SK-N-SH treated with all-trans-retinoic acid at 6 μM for 48 hours (cell line): ENCODE measurements at regions not wholly inside any gene's neighbourhood (a gene's known extent, or its start where the extent isn't known, plus 50 kb on each side); places are given as distances from the start of the nearest gene placed in this dataset.

Experiments
- ATAC-seq: fragments of 200-7000 bp; cut with Tn5 transposase; 3 replicates; pipeline ENCODE4 v1.9.1; 2020; ENCODE audit warnings: mild to moderate bottlenecking, moderate library complexity
- ESRRG ChIP-seq: fragments of 250-450 bp; sonication (Bioruptor Pico); IDR thresholded peaks from 2 replicates; pipeline ENCODE4 v1.6.1; 2021; ENCODE audit warnings: mild to moderate bottlenecking
- ISL1 ChIP-seq: fragments of 250-450 bp; sonication (Bioruptor Pico); IDR thresholded peaks from 2 replicates; pipeline ENCODE4 v2.1.2; 2022; ENCODE audit warnings: mild to moderate bottlenecking, moderate library complexity
- PPARA ChIP-seq: fragments of 250-450 bp; sonication (Bioruptor Pico); IDR thresholded peaks from 2 replicates; pipeline ENCODE4 v1.5.0; 2020; ENCODE audit warnings: mild to moderate bottlenecking, borderline replicate concordance
- SNAI2 ChIP-seq: fragments of 250-450 bp; sonication (Bioruptor Pico); IDR thresholded peaks from 2 replicates; pipeline ENCODE4 v1.5.0; 2020; ENCODE audit warnings: mild to moderate bottlenecking, moderate library complexity
- TCF4 ChIP-seq: fragments of 250-450 bp; sonication (Bioruptor Pico); IDR thresholded peaks from 2 replicates; pipeline ENCODE4 v1.8.0; 2021; ENCODE audit warnings: mild to moderate bottlenecking, moderate library complexity, borderline replicate concordance
- TOX ChIP-seq: fragments of 250-450 bp; sonication (Bioruptor Pico); IDR thresholded peaks from 2 replicates; pipeline ENCODE4 v1.8.0; 2021; ENCODE audit warnings: mild to moderate bottlenecking, moderate library complexity, borderline replicate concordance
- ZC3H10 ChIP-seq: fragments of 250-450 bp; sonication (Bioruptor Pico); IDR thresholded peaks from 2 replicates; pipeline ENCODE4 v1.5.1; 2021; ENCODE audit warnings: mild to moderate bottlenecking, moderate library complexity
- ZFP3 ChIP-seq: fragments of 250-450 bp; sonication (Bioruptor Pico); IDR thresholded peaks from 2 replicates; pipeline ENCODE4 v1.5.0; 2020; ENCODE audit warnings: mild to moderate bottlenecking, moderate library complexity
- ZNF70 ChIP-seq: fragments of 450-650 bp; formaldehyde crosslinking; IDR thresholded peaks from 2 replicates; pipeline ENCODE4 v1.5.0; 2020; ENCODE audit warnings: mild to moderate bottlenecking, moderate library complexity
- TF ChIP-seq, protein P1 (sequence below): fragments of 250-450 bp; sonication (Bioruptor Pico); IDR thresholded peaks from 2 replicates; pipeline ENCODE4 v1.5.0; 2020; ENCODE audit warnings: mild to moderate bottlenecking, moderate library complexity
- TF ChIP-seq, protein P2 (sequence below): fragments of 250-450 bp; sonication (Bioruptor Pico); IDR thresholded peaks from 2 replicates; pipeline ENCODE4 v1.5.1; 2020; ENCODE audit warnings: low read depth, mild to moderate bottlenecking, moderate library complexity
- TF ChIP-seq, protein P3 (sequence below): fragments of 250-450 bp; sonication (Bioruptor Pico); IDR thresholded peaks from 2 replicates; pipeline ENCODE4 v1.8.0; 2020; ENCODE audit warnings: mild to moderate bottlenecking, moderate library complexity, borderline replicate concordance

DNA sequence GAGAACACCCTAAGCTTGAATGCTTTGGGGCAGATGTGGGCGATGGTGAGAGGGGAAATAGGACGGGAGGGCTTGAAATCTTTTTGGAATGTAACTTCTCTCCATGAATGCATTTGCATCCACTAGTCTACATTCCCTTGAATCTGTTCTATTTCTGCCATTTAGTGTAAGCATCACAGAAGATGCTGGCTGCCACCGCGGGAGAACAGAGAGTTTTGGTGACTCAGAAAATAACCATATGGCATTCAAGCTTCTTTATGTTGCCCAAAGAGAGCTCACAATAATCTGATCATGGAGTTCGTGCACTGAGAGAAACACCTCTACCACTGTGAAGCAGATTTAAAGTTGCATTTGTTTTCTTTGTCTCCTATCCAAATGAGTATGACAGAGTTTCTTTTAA, 52.6 kb upstream of the OTX2 start:
- ATAC-seq = no peak
- no peak for TF ChIP-seq ZNF70 (CRISPR knock-in tag)
- no peak for TF ChIP-seq ZC3H10 (CRISPR knock-in tag)
- no peak for TF ChIP-seq SNAI2 (CRISPR knock-in tag)
- no peak for TF ChIP-seq ZFP3 (CRISPR knock-in tag)
- TF ChIP-seq, protein P1, sequence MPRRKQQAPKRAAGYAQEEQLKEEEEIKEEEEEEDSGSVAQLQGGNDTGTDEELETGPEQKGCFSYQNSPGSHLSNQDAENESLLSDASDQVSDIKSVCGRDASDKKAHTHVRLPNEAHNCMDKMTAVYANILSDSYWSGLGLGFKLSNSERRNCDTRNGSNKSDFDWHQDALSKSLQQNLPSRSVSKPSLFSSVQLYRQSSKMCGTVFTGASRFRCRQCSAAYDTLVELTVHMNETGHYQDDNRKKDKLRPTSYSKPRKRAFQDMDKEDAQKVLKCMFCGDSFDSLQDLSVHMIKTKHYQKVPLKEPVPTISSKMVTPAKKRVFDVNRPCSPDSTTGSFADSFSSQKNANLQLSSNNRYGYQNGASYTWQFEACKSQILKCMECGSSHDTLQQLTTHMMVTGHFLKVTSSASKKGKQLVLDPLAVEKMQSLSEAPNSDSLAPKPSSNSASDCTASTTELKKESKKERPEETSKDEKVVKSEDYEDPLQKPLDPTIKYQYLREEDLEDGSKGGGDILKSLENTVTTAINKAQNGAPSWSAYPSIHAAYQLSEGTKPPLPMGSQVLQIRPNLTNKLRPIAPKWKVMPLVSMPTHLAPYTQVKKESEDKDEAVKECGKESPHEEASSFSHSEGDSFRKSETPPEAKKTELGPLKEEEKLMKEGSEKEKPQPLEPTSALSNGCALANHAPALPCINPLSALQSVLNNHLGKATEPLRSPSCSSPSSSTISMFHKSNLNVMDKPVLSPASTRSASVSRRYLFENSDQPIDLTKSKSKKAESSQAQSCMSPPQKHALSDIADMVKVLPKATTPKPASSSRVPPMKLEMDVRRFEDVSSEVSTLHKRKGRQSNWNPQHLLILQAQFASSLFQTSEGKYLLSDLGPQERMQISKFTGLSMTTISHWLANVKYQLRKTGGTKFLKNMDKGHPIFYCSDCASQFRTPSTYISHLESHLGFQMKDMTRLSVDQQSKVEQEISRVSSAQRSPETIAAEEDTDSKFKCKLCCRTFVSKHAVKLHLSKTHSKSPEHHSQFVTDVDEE = no peak
- no peak for TF ChIP-seq TOX
- TF ChIP-seq, protein P2, sequence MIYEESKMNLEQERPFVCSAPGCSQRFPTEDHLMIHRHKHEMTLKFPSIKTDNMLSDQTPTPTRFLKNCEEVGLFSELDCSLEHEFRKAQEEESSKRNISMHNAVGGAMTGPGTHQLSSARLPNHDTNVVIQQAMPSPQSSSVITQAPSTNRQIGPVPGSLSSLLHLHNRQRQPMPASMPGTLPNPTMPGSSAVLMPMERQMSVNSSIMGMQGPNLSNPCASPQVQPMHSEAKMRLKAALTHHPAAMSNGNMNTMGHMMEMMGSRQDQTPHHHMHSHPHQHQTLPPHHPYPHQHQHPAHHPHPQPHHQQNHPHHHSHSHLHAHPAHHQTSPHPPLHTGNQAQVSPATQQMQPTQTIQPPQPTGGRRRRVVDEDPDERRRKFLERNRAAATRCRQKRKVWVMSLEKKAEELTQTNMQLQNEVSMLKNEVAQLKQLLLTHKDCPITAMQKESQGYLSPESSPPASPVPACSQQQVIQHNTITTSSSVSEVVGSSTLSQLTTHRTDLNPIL (CRISPR knock-in tag) = no peak

DNA sequence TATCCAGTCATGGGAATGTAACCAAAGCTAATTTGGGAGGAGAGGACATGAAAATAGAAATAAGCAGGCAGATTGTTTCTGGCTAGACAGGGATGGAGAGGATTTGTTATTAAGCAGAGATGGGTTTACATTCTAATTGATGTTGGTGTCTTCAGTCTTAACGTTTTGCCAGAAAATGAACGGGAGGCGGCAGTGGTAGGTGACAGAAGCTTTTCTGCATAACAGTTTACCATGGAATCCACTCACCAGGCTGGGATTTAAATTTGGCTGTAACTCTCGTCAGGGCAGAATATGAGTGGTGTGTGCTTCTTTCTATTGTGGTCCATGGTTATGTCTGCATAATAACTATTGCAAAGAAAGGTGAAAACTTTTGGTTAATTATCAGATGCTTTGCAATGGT, 50.2 kb upstream of the OTX2 start:
- TF ChIP-seq ISL1 (CRISPR knock-in tag) (no peak), TCF4 (CRISPR knock-in tag) (no peak), SNAI2 (CRISPR knock-in tag) (no peak), PPARA (CRISPR knock-in tag) (no peak), ESRRG (CRISPR knock-in tag) (no peak)
- TF ChIP-seq, protein P3, sequence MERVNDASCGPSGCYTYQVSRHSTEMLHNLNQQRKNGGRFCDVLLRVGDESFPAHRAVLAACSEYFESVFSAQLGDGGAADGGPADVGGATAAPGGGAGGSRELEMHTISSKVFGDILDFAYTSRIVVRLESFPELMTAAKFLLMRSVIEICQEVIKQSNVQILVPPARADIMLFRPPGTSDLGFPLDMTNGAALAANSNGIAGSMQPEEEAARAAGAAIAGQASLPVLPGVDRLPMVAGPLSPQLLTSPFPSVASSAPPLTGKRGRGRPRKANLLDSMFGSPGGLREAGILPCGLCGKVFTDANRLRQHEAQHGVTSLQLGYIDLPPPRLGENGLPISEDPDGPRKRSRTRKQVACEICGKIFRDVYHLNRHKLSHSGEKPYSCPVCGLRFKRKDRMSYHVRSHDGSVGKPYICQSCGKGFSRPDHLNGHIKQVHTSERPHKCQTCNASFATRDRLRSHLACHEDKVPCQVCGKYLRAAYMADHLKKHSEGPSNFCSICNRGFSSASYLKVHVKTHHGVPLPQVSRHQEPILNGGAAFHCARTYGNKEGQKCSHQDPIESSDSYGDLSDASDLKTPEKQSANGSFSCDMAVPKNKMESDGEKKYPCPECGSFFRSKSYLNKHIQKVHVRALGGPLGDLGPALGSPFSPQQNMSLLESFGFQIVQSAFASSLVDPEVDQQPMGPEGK (CRISPR knock-in tag) = no peak
- ATAC-seq = no peak
